Adrenal gland (tissue), 9 donors: ENCODE measurements at regions not wholly inside any gene's neighbourhood (a gene's known extent, or its start where the extent isn't known, plus 50 kb on each side); places are given as distances from the start of the nearest gene placed in this dataset.

Experiments used
- DNase-seq, 7 donors: peaks; one replicate each; pipeline ENCODE4 v3.0.0-alpha.2; 2019 to 2020
- H3K27ac ChIP-seq, 5 donors: fragments of 200-600 bp; sonication (generic) in 4 of 5; 1 replicate in 3 of 5; 2 replicates in 2 of 5; pipeline versions ENCODE4 v1.5.1 to v1.8.0; 2016 to 2020; ENCODE audit warnings: mild to moderate bottlenecking in 1 of 5
- H3K27me3 ChIP-seq: fragments of 200-600 bp; 2 replicates; pipeline ENCODE4 v1.8.0; 2021
- H3K36me3 ChIP-seq, 2 donors: fragments of 200-600 bp; replicated peaks in 1 of 2; 1 replicate in 1 of 2; 2 replicates in 1 of 2; pipeline versions ENCODE4 v1.5.1 to v1.8.0; 2018 to 2022
- H3K4me1 ChIP-seq, 2 donors: fragments of 200-600 bp; replicated peaks in 1 of 2; 1 replicate in 1 of 2; 2 replicates in 1 of 2; pipeline versions ENCODE4 v1.5.1 to v1.8.0; 2018 to 2021
- H3K4me3 ChIP-seq, 4 donors: fragments of 200-600 bp; sonication (generic) in 3 of 4; one replicate each; pipeline ENCODE4 v1.5.1; 2016 to 2018
- H3K9me3 ChIP-seq, 3 donors: fragments of 200-600 bp; sonication (generic) in 1 of 3; replicated peaks in 1 of 3; 1 replicate in 2 of 3; 2 replicates in 1 of 3; pipeline versions ENCODE4 v1.5.1 to v1.8.0; 2016 to 2021
- POLR2A ChIP-seq, 2 donors: fragments of 450-650 bp; IDR thresholded peaks; one replicate each; pipeline ENCODE4 v1.6.1; 2017; ENCODE audit warnings: antibody characterized with exemption in 2 of 2, mild to moderate bottlenecking in 2 of 2, moderate library complexity in 1 of 2
- WGBS, 4 donors: extraction: QIAGEN DNeasy Blood & Tissue Kit in 2 of 4; methylation state at CpG; one replicate each; pipeline versions ENCODE4 v1.1.5 to v1.1.7; 2013 to 2017; 5-methylcytosine and 5-hydroxymethylcytosine counted together
- intact Hi-C, 2 donors: fragments of 100-400 bp; cut with DNase I; formaldehyde crosslinking; loops; one replicate each; pipeline versions ENCODE4 v1.14.1 to v1.15.0; 2022 to 2023
- TF ChIP-seq, protein P1 (sequence below), 6 experiments: fragments of 450-650 bp in 4 of 6; fragments of 200-600 bp in 2 of 6; sonication (generic) in 1 of 6; IDR thresholded peaks; 1 replicate in 5 of 6; 2 replicates in 1 of 6; pipeline versions ENCODE4 v1.5.1 to v1.8.0; 2016 to 2021; ENCODE audit warnings: antibody characterized with exemption in 6 of 6, mild to moderate bottlenecking in 2 of 6, moderate library complexity in 1 of 6
- donor health status: healthy with polysubstance abuse.
- donor health status: Bipolar disorder and iron deficiency.
- donor health status: DM: yes; HTN: yes; CAD: no.
- donor health status: DM: no; HTN: no; CAD: no.
- donor health status: DM: no; HTN: no; CAD: no.

DNA sequence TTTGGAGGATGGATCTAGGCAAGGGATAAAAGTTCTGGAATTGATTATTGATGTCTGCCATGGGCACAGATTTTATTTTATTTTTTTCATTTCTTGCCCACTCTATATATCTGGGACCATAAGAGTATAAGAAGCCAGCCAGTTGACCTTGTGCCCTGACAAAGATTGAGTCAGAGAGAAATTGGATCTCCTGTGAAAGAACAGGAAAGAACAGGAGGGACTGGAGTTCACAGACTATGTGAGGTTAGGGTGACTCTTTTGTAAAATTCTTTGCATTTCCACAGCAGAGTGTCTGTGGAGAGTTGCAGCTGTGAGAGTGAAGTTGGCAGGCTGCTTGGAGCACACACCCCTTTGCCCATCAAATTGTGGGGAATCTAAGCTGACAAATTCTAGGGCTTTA is 358.4 kb upstream of the TBX3 start:
- no peaks in the 10 kb centered on the region for H3K27me3 ChIP-seq
- no peaks in the 10 kb centered on the region for H3K4me1 ChIP-seq
- intact Hi-C loops, result no loop called here
- no peak overlapping the region for H3K27ac ChIP-seq
- no peak overlapping the region for H3K4me3 ChIP-seq
- no peaks in the 10 kb centered on the region for H3K36me3 ChIP-seq
- DNase-seq, result no peak
- no peak for TF ChIP-seq POLR2A (IDR thresholded peaks at IDR 0.05)
- TF ChIP-seq, protein P1, sequence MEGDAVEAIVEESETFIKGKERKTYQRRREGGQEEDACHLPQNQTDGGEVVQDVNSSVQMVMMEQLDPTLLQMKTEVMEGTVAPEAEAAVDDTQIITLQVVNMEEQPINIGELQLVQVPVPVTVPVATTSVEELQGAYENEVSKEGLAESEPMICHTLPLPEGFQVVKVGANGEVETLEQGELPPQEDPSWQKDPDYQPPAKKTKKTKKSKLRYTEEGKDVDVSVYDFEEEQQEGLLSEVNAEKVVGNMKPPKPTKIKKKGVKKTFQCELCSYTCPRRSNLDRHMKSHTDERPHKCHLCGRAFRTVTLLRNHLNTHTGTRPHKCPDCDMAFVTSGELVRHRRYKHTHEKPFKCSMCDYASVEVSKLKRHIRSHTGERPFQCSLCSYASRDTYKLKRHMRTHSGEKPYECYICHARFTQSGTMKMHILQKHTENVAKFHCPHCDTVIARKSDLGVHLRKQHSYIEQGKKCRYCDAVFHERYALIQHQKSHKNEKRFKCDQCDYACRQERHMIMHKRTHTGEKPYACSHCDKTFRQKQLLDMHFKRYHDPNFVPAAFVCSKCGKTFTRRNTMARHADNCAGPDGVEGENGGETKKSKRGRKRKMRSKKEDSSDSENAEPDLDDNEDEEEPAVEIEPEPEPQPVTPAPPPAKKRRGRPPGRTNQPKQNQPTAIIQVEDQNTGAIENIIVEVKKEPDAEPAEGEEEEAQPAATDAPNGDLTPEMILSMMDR (IDR thresholded peaks at IDR 0.05), result no peak
- H3K9me3 ChIP-seq, result no peaks in the 10 kb centered on the region

DNA sequence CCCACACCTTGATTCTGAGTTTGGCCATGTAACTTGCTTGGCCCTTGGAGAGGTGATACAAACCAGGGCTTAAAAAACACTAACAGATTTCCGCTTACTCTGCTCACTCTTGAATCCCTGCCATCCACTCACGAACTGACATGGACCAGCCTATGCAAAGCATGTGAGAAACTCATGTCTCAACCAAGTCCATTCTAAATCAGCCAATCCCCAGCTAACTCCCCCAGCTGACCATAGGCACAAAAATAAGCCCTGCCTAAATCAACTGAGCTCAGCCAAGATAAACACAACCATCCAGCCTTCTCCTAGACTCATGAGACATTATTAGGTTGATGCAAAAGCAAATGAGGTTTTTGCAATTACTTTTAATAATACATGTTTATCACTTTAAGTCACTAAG is 353.9 kb upstream of the TBX3 start:
- WGBS, 4 donors, result 60 to 83% (median 77%) methylated on average over 2 of the region's 2 CpGs

DNA sequence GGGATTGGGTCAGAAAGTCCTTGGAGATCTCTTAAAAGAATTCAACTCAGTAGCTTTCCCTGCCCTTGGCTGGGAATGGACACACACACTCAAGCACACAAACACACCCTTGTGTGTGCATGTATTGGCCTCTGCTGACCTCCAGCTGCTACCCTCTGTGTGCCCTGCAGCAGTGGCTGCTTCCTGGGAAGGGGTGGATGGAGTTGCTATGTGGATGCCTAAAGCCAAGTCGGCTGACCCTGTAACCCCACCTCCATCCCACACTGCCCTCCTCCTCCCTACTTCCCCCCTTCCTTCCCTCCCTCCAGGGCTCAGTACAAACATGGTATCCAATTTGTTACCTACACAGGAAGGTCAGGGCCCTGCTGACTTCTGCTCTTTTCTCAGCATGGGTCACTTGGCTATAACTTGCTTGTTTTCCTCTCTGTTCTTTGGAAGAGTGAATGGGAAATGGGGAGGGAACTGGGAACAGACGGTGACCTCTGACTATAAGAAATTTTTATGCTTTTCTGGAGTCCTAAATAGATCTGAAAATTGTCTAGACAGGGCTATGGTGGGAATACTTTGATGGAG is 351.6 kb upstream of the TBX3 start:
- Histone ChIP-seq H3K4me1 (no peaks in the 10 kb centered on the region), H3K27ac (no peak overlapping the region), H3K4me3 (no peak overlapping the region), H3K36me3 (no peaks in the 10 kb centered on the region), H3K27me3 (no peaks in the 10 kb centered on the region), H3K9me3 (no peaks in the 10 kb centered on the region)
- TF ChIP-seq, protein P1 (IDR thresholded peaks at IDR 0.05), result no peak
- TF ChIP-seq POLR2A (IDR thresholded peaks at IDR 0.05), result no peak
- 43 to 58% (median 50%) methylated on average over 2 of the region's 2 CpGs for WGBS, 4 donors
- intact Hi-C loops, result no loop called here
- no peak for DNase-seq

More for the DNA sequence above, 353.9 kb upstream of the TBX3 start:
- TF ChIP-seq, protein P1 (IDR thresholded peaks at IDR 0.05), result no peak
- TF ChIP-seq POLR2A (IDR thresholded peaks at IDR 0.05), result no peak
- Histone ChIP-seq H3K9me3 (no peaks in the 10 kb centered on the region), H3K27me3 (no peaks in the 10 kb centered on the region), H3K4me1 (no peaks in the 10 kb centered on the region), H3K27ac (no peak overlapping the region), H3K36me3 (no peaks in the 10 kb centered on the region), H3K4me3 (no peak overlapping the region)
- no peak for DNase-seq
- intact Hi-C loops, result no loop called here

DNA sequence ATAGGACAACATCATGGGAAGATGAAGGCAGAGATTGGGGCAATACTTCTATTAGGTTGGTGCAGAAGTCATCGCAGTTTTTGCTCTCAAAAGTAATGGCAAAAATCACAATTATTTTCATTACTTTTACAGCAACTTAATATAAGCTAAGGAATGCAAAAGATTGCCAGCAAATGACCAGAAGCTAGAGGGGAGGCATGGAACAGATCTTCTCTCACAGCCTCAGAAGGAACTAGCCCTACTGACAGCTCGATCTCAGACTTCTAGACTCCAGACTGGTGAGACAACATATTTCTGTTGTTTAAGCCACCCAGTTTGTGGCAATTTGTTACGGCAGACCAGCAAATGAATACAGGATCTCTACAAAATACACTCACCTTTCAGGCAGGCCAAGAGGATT is 348.5 kb upstream of the TBX3 start:
- intact Hi-C loops, result no loop called here
- TF ChIP-seq POLR2A (IDR thresholded peaks at IDR 0.05), result no peak
- TF ChIP-seq, protein P1 (IDR thresholded peaks at IDR 0.05), result no peak
- no peak for DNase-seq

More for the DNA sequence above, 348.5 kb upstream of the TBX3 start:
- Histone ChIP-seq H3K4me3 (no peak overlapping the region), H3K4me1 (peaks cover 0 to 5% of the 10 kb centered on the region in 2 donors), H3K36me3 (no peaks in the 10 kb centered on the region), H3K9me3 (no peaks in the 10 kb centered on the region), H3K27ac (no peak overlapping the region), H3K27me3 (no peaks in the 10 kb centered on the region)
- WGBS, 4 donors, result 87 to 95% (median 91%) methylated on average over 3 of the region's 3 CpGs
